ENCODE measurements at regions not wholly inside any gene's neighbourhood (a gene's known extent, or its start where the extent isn't known, plus 50 kb on each side); places are given as distances from the start of the nearest gene placed in this dataset.

DNA sequence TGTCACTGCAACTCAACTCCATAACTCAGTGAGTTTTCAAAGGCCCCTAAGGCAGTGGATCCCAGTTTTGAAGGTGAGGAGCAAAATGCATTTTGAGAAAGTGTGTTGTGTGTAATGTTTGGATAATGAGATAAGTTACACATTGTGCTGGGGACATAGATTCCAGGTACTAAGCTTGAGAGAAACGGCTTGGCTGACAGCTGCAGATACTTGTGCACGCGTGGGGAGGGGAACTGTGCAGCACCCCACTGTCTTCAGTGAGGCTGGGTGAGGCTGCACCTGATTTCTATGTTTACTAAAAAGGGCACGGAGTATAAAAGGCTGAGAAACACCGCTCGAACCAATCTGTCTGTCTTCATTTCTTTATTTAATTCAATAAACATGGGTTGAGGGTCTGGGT is 254.0 kb upstream of the COPS8 start:
- TF ChIP-seq, protein P1, sequence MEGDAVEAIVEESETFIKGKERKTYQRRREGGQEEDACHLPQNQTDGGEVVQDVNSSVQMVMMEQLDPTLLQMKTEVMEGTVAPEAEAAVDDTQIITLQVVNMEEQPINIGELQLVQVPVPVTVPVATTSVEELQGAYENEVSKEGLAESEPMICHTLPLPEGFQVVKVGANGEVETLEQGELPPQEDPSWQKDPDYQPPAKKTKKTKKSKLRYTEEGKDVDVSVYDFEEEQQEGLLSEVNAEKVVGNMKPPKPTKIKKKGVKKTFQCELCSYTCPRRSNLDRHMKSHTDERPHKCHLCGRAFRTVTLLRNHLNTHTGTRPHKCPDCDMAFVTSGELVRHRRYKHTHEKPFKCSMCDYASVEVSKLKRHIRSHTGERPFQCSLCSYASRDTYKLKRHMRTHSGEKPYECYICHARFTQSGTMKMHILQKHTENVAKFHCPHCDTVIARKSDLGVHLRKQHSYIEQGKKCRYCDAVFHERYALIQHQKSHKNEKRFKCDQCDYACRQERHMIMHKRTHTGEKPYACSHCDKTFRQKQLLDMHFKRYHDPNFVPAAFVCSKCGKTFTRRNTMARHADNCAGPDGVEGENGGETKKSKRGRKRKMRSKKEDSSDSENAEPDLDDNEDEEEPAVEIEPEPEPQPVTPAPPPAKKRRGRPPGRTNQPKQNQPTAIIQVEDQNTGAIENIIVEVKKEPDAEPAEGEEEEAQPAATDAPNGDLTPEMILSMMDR (conservative IDR thresholded peaks at IDR 0.05): no peak
- TF ChIP-seq EZH2 (IDR thresholded peaks at IDR 0.05; ENCODE audit: low read depth): no peak
